Hematopoietic multipotent progenitor cell treated with erythropoietin and hydrocortisone succinate and interleukin-3 and kit ligand, for 6 days (in vitro differentiated cells): ENCODE measurements at regions not wholly inside any gene's neighbourhood (a gene's known extent, or its start where the extent isn't known, plus 50 kb on each side); places are given as distances from the start of the nearest gene placed in this dataset.

Source experiments
- DNase-seq: peaks from one replicate; pipeline ENCODE4 v3.0.0-alpha.2; 2015

DNA sequence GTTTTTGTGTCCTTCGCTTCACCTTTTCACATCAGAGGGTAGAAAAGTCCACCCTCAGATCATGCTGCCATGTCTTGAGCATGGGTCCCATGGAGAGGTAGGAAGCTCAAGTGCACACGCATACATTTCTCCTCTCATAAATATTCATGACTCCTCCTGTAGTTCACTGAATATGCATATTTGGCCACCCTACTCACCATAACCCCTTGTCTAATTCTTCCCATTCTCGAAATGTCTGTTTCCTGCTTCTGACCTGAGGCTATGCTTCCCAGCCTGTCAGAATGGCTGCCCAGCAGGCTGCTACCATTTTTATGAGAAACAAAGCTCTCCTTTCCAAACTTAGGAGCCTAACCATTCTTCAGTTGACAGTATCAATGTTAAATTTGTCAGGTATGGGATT lies 86.5 kb downstream of the ADRA2C start:
- DNase-seq = no peak

DNA sequence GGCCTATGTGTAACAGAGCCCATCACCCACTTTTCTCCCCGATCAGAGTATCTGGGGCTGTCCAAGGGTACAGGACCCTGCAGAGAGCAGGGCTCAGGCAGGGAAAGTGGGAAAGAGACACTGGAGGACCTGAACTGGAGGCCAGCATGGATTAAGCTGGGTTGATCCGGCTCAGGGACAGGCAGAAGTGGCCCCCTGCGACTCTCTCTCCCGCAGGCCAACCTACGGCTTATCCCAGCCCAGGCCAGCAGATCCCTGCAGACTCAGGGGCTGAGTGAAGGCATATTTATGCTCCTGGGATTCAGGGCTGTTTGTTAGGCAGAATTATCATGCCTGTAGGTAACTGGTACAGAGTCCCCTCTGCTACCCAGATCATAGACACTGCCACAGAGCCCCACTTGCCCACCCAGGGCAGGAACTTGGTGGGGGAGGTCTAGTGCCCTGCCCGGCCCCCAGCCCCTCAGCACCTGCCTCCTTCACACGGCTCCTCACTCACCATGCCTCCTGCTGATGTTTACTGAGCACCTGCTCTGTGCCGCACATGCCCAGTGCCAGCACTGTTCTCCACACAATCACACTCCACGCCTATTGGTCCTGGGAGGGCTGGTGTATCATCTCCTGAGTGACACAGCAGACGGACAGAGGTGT lies 87.3 kb downstream of the ADRA2C start:
- DNase-seq = no peak

DNA sequence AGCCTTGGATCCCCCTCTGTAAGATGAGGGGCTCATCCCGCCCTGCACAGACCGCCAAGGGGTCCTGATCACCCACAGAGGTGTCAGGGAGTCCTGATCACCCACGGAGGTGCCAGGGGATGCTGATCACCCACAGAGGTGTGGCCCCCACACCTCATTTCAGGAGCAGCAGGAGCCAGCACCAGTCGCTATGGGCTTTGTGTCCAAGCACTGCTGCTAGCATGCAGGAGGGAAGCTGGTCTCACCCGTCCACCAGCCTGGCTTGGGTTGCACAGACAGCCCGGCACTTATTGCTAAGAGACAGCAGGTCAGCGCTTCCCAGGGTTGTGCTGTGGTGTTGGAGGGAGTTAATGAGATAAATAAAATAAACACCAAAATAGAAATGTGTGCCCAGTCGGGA lies 88.5 kb downstream of the ADRA2C start:
- no peak for DNase-seq

DNA sequence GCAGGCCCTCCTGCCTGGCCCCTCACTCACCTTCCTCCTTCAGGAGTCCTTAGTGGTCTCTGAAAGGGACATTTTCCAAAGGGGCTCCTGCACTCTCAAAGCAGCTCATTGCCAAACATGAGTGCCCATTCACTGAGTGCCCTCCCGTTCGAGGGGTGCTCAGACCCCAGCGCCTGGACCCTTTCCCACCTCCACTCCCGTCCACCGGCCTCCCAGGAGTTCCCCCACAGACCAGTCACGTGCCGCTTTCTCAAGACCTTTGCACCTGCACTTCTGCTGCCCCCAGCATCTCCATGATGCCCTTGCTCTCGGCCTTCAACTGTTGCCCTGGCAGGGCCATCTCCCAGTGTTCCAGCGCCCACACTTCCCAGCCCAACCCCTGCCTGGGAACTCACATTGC lies 89.5 kb downstream of the ADRA2C start:
- no peak for DNase-seq

DNA sequence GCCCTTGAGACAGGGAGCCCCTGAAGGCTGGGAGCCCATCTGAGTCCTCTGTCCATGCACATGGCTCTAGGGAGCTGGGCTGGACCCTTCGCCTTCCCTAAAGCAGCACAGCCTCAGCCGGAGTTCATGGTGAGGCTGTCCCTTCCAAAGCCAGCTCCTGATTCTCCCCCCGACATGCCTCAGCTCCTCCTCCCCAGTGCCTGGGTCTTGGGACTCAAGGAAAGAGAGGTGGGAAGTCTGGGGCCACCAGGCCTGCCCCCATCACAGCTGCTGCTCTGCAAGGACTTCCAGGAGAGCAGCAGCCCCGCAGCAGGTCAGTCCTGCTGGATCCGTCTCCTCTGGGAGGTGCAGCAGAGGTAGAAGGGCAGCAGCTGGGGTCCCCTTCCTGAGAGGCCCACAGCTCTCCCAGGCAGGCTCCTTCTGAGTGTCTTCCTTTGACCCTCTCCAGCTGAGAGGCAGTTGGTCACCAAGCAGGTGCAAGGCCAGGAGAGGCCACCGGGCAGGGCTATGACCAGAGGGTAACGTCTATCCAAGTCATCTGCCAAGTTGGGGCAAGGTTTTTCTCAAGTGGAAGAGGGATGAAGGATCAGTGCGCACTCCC lies 90.5 kb downstream of the ADRA2C start:
- DNase-seq = no peak

DNA sequence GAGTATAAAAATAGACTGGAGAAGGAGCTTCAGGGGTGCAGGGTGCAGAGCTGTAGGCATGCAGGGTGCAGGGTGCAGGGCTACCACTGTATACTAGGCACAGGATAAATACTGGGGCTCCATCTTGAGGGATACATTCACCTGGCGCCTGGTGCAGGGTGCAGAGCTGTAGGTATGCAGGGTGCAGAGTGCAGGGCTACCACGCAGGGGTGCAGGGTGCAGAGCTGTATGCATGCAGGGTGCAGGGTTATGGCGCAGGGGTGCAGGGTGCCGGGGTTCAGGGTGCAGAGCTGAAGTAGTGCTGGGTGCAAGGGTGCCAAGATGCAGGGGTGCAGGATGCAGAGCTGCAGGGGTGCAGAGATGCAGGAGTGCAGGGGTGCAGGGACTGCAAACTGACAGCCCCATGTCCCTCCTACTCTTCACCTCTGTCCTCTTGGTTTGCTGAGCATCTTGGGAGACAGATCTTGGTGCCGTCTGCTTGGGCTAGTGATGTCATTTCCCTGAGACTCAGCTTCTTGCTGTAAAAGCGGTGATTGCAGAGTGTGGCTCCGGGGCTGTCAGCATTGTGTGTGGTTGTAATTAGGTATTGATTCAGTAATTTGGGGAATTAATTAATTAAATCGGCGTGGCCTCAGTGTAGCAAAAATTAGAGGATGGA lies 91.2 kb downstream of the ADRA2C start:
- no peak for DNase-seq

DNA sequence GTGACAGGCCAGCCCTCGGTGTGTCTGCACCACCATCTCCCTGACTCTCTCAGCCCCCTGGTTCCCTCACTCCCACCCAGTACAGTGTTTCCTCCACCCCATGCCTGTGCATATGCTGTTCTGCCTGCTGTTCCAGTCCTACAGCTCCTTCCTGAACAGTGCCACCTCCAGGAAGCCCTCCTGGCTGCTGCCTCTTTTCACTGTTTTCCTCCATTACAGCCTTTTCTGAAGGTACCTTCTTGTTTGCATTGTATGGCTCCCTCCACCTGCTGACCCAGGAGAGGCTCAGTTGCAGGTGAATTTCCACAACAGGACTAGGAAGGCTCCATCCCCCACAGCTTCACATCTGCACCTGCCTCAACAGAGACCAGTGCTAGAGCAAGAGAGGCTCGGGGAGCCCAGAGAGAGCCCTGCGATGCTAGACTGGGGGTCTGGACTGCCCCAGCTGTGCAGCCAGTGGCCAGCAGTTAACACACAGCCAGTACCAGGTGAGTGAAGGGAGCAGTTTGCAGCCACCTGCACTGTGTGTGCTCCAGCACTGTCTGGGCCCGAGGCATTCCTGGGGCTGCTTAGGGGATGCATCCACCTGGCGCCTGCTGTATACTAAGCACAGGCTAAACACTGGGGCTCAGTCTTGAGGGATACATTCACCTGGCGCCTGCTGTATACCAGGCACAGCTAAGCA lies 92.0 kb downstream of the ADRA2C start:
- DNase-seq = no peak

DNA sequence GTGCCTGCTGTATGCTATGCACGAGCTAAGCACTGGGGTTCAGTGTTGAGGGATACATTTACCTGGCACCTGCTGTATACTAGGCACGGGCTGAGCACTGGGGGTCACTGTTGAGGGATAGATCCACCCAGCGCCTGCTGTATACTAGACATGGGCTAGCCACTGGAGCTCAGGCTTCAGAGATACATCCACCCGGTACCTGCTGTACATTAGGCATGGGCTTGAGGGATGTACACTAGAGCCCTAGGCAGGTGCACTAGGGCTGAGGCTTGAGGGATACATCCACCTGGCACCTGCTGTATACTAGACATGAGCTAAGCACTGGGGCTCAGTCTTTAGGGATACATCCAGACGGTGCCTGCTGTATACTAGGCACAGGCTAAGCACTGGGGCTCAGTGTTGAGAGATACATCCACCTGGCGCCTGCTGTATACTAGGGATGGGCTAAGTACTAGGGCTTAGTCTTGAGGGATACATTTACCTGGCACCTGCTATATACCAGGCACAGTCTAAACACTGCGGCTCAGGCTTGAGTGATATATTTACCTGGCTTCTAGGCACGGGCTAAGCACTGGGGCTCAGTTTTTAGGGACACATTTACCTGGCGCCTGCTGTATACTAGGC lies 92.7 kb downstream of the ADRA2C start:
- no peak for DNase-seq

DNA sequence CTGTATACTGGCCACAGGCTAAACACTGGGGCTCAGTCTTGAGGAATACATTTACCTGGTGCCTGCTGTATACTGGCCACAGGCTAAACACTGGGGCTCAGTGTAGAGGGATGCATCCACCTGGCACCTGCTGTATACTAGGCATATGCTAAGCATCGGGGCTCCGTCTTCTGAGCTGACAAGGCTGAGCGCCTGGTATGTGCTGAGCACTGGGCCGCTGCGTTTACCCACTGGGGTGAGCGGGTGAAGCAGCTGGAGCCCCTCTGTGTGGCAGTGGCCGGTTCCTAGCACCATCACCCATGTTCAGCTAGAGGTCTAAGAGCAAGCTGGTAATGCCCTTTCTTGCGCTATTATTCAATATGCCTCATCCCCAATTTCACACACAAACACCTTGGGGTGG lies 93.4 kb downstream of the ADRA2C start:
- DNase-seq = no peak

DNA sequence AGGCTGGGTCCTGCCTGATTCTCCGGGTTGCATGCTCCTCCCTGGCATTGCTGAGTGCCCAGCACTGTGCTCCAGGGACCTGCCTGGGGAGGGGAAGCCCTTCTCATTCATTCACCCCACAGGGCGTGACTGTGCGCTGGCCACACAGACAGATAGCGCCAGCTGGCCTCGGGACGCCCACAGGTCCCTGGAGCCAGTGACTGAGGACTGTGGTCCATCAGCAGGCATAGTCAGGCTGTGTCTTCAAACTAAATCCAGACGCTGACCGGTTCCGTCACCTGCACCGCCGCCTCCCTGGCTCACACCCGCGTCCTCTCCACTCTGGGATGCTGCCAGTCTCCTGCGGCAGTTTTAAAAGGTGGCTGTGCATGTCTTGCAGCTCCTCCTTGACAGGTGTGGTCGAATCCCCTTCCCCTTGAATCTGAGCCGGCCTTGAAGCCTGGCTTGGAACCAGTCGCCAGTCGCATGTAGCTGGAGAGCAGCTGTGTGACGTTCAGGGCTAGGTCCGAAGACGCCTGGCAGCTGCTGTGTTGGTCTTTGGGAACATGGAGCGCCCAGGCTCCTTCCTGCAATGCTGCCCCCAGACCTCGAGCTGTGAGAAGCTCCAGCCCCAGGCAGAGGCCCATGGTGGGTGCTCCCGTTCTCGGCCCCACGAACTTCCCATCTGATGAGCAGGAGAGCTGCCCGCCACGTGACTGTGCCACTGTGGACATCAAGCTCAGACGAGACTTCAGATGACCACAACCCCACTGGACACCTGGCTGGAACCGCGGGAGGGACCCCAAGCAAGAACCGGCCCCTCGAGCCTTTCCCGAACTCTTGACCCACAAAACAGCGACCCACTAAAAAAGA lies 94.1 kb downstream of the ADRA2C start:
- DNase-seq = no peak

DNA sequence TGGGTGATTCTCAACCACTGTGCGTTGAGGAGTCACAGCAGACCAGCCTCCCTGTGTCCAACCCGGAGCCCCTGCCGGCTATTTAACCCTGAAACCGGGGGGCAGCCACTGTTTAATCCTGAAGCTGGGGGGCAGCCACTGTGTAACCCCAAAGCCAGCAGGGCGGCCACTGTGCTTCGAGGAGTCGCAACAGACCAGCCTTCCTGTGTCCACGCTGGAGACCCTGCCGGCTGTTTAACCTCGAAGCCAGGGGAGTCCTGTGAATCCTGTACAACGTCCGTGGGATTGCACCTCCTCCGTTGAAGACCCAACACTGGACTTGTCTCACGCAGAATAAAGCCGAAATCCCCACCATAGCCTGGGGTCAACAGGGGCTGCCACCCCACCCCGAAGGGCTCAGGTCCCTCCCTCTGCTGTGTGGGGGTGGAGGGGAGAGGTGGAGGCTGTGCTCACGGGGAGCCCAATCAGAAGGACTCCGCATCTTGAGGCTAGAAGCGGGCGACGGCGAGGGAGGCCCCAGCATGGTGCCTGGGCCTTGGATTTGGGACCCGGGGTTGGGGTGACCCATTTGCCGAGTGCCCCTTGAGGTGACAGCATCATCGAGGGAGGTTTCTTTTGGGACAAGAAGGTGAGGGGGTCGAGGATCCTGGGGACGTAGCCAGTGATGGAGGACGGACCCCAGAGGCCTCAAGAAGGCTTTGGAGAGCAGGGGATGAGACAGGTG lies 94.9 kb downstream of the ADRA2C start:
- no peak for DNase-seq

DNA sequence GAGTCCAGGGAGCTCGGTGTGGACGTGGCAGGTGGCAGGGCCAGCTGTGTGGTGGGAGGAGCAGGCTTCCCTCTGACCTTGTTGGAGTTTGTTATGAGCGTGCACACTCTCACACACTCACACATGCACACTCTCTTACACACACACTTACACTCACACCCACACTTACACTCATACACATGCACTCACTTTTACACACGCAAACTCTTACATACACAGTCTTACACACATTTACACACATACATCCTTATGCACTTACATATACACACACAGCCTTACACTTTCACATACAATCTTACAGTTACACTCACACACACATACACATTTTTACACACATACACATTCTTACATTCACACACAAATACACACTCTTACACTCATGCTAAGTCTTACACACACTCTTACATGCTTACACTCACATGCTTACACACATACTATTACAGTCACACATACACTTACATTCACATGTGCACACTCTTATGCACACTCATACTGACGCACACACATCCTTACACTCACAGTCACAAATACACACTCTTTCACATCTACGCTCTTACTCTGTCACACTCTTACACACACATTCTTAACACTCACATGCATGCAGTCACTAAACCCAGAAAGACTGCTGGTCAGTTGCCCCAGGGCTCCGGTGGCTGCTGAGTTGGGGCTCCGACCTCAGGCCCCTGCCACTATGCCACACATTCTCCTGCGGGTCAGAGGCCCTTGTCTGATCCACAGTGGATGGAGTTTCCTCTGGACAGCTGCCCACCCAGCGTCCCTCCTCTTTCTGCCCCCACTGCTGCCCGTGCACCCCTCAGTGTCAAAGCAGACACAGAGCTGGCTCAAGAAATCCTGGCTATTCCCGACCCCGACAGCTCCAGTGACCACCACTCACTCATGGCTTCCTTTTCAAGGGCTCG lies 95.8 kb downstream of the ADRA2C start:
- no peak for DNase-seq

DNA sequence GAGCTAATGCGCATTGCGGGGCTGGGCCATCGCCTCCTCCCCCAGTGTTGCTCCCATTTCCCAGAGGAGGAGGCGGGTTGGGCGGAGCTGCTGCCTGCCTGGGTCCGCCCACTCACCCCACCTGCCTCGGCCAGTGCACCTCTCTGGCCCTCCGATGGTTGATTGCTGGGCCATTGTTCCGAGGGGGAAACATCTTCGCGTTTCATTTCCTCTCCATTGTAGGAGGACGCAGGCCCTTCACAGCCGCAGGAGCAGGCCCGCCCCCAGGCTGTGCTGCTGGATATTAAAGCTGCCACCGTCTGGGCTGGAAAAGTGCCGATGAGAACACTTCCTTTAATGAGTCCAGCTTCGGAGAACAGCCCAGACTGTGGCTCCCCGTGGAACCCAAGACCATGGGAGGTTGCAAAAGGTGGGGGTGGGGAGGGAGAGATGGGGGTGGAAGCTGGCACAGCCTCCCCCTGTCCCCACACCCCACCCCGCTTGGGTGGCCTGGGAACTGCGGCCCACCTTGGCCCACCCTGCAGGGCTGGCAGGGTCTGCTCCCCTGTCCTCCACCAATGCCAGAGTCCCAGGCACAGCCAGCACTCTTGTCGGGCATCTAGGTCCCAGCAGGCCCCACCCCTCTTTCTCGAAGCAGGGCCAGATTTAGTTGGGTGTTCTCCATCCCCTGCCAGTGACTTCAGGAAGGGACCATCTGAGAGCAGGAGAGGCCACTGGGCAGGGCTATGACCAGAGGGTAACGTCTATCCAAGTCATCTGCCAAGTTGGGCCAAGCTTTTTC lies 96.6 kb downstream of the ADRA2C start:
- DNase-seq = no peak

DNA sequence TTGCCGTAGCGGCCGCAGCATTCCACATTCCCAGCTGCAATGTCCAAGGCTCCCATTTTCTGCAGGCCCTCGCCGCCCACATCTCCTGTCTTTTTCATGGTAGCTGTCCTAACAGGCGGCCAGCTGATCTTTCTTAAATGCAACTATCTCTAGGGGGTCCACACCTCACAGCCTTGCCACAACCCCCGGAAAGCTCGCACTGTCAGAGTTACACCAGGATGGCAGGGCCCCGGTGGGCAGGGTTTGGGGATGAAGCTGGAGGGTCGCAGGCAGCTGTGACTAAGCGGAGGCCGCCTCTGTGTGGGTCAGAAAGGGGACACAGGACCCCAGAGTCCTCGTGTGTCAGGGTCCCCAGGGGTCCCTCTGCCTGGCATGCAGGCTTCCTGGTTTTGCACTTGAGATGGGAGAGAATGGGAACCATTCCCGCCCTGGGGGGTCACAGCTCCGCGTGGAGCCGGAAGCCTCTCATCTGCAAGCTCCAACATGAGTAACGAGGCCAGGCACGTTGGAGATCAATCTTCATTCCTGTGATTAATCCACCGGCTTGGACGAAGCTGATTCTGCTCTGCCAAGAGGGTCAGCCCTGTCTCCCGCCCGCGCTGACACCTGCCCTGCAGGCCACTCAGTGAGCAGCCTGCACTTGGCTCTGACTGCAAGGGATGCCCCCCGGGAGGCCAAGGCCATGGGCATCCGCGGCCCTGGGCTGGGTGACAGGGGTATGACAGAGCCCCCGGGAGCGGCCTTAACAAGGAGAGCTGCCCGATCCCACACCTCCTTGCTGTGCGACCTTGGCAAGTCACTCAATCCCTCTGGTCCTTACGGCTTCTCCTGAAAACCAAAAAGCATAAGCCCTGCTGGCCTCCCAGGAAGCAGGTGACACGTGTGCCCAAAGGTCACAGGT lies 97.9 kb downstream of the ADRA2C start:
- DNase-seq = no peak

DNA sequence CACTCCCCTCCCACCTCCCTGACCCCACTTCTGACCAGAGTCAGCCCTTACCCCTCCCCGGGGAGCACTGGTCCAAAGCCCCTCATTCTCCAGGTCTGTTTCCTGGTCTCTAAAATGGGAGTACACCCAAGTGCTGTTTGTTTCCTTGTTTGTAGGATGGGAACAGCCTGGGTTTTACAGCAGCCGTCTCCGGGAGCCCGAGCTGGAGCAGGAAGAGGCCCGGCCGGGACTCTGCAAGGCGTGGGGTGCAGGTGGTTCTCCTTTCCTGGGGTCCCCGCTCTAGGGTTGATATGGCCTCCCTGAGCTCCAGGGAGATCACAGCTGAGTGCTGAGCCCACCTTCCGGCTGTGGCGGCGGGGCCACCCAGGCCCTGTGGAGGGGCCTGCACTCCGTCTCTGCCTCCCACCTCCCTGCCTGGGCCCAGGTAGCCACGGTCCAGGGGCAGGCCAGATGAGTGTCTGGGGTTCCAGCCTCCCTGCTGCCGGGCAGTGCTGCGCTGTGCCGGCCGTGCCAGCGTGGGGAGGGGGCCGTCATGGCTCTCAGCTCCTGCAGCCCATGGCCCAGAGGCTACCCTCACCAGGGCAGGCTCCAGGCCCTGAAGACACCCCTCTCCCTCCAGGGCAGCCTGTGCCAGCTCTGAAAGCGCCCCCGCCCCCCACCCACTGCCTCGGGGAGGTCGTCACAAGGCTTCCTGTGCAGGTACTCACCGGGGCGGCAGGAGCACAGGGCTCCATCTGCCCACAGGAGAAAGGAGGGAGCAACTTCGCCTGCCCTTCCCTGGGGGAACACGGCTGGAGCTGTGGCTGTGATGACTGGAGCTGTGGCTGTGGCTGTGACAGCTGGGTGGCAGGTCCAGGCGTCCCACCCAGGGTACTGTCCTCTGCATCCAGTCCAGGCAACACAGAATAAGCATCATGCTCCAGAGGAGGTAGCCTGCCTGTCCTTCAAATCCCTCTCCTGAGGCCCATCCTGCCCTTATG lies 98.8 kb downstream of the ADRA2C start:
- no peak for DNase-seq

DNA sequence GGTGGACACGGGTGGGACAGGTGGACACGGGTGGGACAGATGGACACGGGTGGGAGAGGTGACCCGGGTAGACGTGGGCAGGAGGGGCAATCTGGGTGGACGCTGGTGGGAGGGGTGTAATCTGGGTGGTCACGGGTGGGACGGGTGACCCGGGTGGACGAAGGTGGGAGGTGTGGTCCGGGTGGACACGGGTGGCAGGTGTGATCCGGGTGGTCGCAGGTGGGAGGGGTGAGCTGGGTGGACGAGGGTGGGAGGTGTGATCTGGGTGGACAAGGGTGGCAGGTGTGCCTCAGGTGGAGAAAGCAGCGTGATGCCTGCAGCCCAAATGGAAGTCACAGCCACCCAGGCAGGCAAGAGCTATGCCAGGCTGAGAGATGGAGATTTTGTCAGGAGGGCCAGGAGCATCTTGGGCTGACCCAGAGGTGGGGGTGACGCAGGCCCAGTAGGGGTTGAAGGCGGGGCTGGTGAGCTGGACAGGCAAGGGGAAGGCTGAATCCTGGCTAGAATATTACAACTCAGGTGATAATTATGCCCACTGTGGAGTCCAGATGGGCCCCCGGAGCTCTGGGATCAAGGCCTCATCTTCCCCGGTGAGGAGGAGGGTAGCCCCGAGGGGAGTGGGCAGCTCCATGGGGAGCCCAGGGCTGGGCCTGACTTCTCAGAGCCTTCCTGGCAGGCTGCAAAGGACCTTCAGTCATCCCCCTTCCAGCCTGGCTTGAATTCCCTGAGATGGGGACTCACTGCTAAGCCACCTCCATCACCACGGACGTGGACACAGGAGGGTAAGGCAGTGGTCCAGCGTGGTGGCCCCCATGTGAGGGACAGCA lies 100.0 kb downstream of the ADRA2C start:
- no peak for DNase-seq

DNA sequence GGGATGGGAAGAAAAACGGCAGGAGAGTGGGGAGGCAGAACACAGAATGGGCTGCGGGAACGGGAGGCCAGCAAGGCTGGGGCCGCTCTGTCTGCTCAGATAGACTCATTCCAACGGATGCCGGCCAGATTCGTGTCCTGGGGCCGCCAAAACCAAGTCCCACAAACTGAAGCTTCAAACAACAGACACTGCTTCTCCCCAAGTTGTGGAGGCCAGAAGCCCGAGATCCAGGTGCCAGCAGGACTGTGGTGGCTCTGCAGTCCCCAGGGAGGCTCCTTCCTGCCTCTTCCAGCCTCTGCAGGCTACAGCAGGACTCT lies 100.6 kb downstream of the ADRA2C start:
- DNase-seq = no peak
